IPS-15b (cell line): ENCODE measurements at regions not wholly inside any gene's neighbourhood (a gene's known extent, or its start where the extent isn't known, plus 50 kb on each side); places are given as distances from the start of the nearest gene placed in this dataset.

Experiments
- H3K27me3 ChIP-seq: one replicate; pipeline ENCODE4 v1.6.1; 2013; ENCODE audit warnings: low read length; ENCODE audit not compliant: control insufficient read depth, insufficient read depth
- H3K36me3 ChIP-seq: one replicate; pipeline ENCODE4 v1.6.1; 2013; ENCODE audit warnings: low read length; ENCODE audit not compliant: control insufficient read depth, insufficient read depth
- H3K4me1 ChIP-seq: one replicate; pipeline ENCODE4 v1.6.1; 2013; ENCODE audit warnings: mild to moderate bottlenecking, low read length; ENCODE audit not compliant: control insufficient read depth, insufficient read depth
- H3K4me3 ChIP-seq: one replicate; pipeline ENCODE4 v1.5.1; 2013; ENCODE audit warnings: low read depth, low read length
- H3K9ac ChIP-seq: one replicate; pipeline ENCODE4 v1.6.1; 2013; ENCODE audit warnings: low read depth, mild to moderate bottlenecking, low read length
- H3K9me3 ChIP-seq: one replicate; pipeline ENCODE4 v1.6.1; 2013; ENCODE audit warnings: mild to moderate bottlenecking, low read length; ENCODE audit not compliant: control insufficient read depth, insufficient read depth

GRCh38 chr18:78913830-78914231 is 65.8 kb upstream of the SALL3 start:
- H3K4me3 ChIP-seq, result no peak overlapping the region
- H3K9ac ChIP-seq, result no peak overlapping the region
- no peaks in the 10 kb centered on the region for H3K36me3 ChIP-seq
- H3K9me3 ChIP-seq, result no peaks in the 10 kb centered on the region
- H3K4me1 ChIP-seq, result no peaks in the 10 kb centered on the region
- H3K27me3 ChIP-seq, result no peaks in the 10 kb centered on the region

- no peaks in the 10 kb centered on the region for H3K4me1 ChIP-seq
- no peaks in the 10 kb centered on the region for H3K36me3 ChIP-seq
- no peaks in the 10 kb centered on the region for H3K9me3 ChIP-seq
- H3K4me3 ChIP-seq, result no peak overlapping the region
- no peaks in the 10 kb centered on the region for H3K27me3 ChIP-seq
- no peak overlapping the region for H3K9ac ChIP-seq
These were observed 65.2 kb upstream of the SALL3 start for GRCh38 chr18:78914249-78914935.

- Histone ChIP-seq H3K9ac (no peak overlapping the region), H3K36me3 (no peaks in the 10 kb centered on the region), H3K9me3 (no peaks in the 10 kb centered on the region), H3K27me3 (no peaks in the 10 kb centered on the region), H3K4me3 (no peak overlapping the region), H3K4me1 (no peaks in the 10 kb centered on the region)
These were observed 64.1 kb upstream of the SALL3 start for GRCh38 chr18:78915446-78916008.

- no peaks in the 10 kb centered on the region for H3K4me1 ChIP-seq
- H3K4me3 ChIP-seq, result no peak overlapping the region
- H3K9me3 ChIP-seq, result no peaks in the 10 kb centered on the region
- no peak overlapping the region for H3K9ac ChIP-seq
- H3K27me3 ChIP-seq, result no peaks in the 10 kb centered on the region
- no peaks in the 10 kb centered on the region for H3K36me3 ChIP-seq
These were observed 60.9 kb upstream of the SALL3 start for GRCh38 chr18:78918707-78919106.

GRCh38 chr18:78919956-78920355 is 59.7 kb upstream of the SALL3 start:
- no peaks in the 10 kb centered on the region for H3K4me1 ChIP-seq
- H3K4me3 ChIP-seq, result no peak overlapping the region
- no peaks in the 10 kb centered on the region for H3K36me3 ChIP-seq
- no peak overlapping the region for H3K9ac ChIP-seq
- H3K27me3 ChIP-seq, result no peaks in the 10 kb centered on the region
- no peaks in the 10 kb centered on the region for H3K9me3 ChIP-seq

GRCh38 chr18:78920456-78921138 is 59.0 kb upstream of the SALL3 start:
- Histone ChIP-seq H3K4me1 (no peaks in the 10 kb centered on the region), H3K27me3 (no peaks in the 10 kb centered on the region), H3K9me3 (no peaks in the 10 kb centered on the region), H3K4me3 (no peak overlapping the region), H3K9ac (no peak overlapping the region), H3K36me3 (no peaks in the 10 kb centered on the region)

GRCh38 chr18:78922856-78923255 is 56.8 kb upstream of the SALL3 start:
- Histone ChIP-seq H3K36me3 (no peaks in the 10 kb centered on the region), H3K9ac (no peak overlapping the region), H3K9me3 (no peaks in the 10 kb centered on the region), H3K4me1 (no peaks in the 10 kb centered on the region), H3K27me3 (no peaks in the 10 kb centered on the region), H3K4me3 (no peak overlapping the region)

- Histone ChIP-seq H3K36me3 (no peaks in the 10 kb centered on the region), H3K9ac (no peak overlapping the region), H3K4me1 (no peaks in the 10 kb centered on the region), H3K4me3 (no peak overlapping the region), H3K9me3 (no peaks in the 10 kb centered on the region), H3K27me3 (no peaks in the 10 kb centered on the region)
These were observed 55.3 kb upstream of the SALL3 start for GRCh38 chr18:78924301-78924700.

GRCh38 chr18:78924786-78925540 is 54.7 kb upstream of the SALL3 start:
- Histone ChIP-seq H3K9ac (no peak overlapping the region), H3K36me3 (no peaks in the 10 kb centered on the region), H3K4me3 (no peak overlapping the region), H3K4me1 (no peaks in the 10 kb centered on the region), H3K27me3 (no peaks in the 10 kb centered on the region), H3K9me3 (no peaks in the 10 kb centered on the region)

GRCh38 chr18:78925557-78926242 is 53.9 kb upstream of the SALL3 start:
- H3K9me3 ChIP-seq, result no peaks in the 10 kb centered on the region
- H3K27me3 ChIP-seq, result no peaks in the 10 kb centered on the region
- H3K9ac ChIP-seq, result no peak overlapping the region
- no peaks in the 10 kb centered on the region for H3K4me1 ChIP-seq
- H3K4me3 ChIP-seq, result no peak overlapping the region
- no peaks in the 10 kb centered on the region for H3K36me3 ChIP-seq

- H3K36me3 ChIP-seq, result no peaks in the 10 kb centered on the region
These were observed 53.4 kb upstream of the SALL3 start for GRCh38 chr18:78926243-78926615.

More at GRCh38 chr18:78926243-78926615, 53.4 kb upstream of the SALL3 start:
- Histone ChIP-seq H3K4me3 (no peak overlapping the region), H3K9me3 (no peaks in the 10 kb centered on the region), H3K27me3 (no peaks in the 10 kb centered on the region), H3K9ac (no peak overlapping the region), H3K4me1 (no peaks in the 10 kb centered on the region)
